C4-2B (cell line): ENCODE measurements at regions not wholly inside any gene's neighbourhood (a gene's known extent, or its start where the extent isn't known, plus 50 kb on each side); places are given as distances from the start of the nearest gene placed in this dataset.

Source experiments
- H3K27ac ChIP-seq: fragments of 450-650 bp; 2 replicates; pipeline ENCODE4 v1.5.1; 2017
- ZFX ChIP-seq: fragments of 450-650 bp; IDR thresholded peaks from 2 replicates; pipeline ENCODE4 v1.6.1; 2017
- TF ChIP-seq, protein P1 (sequence below): fragments of 450-650 bp; conservative IDR thresholded peaks from 2 replicates; pipeline ENCODE4 v1.5.1; 2017; ENCODE audit warnings: mild to moderate bottlenecking

DNA sequence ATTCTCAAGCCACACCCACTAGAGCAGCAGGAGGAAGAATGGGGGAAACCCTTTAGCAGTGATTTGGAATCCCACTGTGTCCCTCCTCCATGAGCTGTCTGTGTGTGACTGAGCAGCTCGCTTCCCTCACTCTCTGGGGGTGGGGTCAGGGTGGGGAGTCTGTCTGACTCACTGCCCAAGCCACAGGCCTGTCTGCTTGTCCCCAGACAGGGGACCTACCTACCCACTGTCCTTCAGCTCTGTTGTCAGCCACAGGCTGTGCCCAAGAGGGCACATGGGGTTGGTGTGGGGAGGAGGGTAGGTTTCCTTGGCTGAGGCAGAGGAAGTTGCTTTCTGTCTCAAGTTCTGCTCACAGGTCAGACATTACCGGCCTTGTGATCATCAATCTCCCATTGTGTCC, 127.0 kb downstream of the MAFB start:
- TF ChIP-seq ZFX: no peak
- TF ChIP-seq, protein P1, sequence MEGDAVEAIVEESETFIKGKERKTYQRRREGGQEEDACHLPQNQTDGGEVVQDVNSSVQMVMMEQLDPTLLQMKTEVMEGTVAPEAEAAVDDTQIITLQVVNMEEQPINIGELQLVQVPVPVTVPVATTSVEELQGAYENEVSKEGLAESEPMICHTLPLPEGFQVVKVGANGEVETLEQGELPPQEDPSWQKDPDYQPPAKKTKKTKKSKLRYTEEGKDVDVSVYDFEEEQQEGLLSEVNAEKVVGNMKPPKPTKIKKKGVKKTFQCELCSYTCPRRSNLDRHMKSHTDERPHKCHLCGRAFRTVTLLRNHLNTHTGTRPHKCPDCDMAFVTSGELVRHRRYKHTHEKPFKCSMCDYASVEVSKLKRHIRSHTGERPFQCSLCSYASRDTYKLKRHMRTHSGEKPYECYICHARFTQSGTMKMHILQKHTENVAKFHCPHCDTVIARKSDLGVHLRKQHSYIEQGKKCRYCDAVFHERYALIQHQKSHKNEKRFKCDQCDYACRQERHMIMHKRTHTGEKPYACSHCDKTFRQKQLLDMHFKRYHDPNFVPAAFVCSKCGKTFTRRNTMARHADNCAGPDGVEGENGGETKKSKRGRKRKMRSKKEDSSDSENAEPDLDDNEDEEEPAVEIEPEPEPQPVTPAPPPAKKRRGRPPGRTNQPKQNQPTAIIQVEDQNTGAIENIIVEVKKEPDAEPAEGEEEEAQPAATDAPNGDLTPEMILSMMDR: no peak
- H3K27ac ChIP-seq: no peak overlapping the region

DNA sequence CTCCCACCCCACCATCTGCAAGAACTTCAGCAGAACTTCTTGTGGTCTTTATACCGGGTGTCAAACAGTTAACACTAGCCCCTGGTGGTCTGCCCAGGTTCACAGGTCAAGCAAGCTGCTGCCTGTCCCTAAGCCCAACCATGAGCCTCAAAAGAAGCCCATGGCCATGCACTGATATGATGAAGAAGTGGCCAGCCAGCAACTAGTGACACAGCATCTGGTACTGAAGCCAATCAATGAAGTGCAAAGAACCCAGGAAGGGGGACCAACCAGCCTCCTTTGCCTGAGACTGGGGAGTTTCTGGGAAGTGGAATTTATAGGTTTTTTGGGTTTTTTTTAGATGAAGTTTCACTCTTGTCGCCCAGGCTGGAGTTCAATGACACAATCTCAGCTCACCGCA, 127.8 kb downstream of the MAFB start:
- no peak overlapping the region for H3K27ac ChIP-seq
- TF ChIP-seq, protein P1: no peak
- no peak for TF ChIP-seq ZFX

DNA sequence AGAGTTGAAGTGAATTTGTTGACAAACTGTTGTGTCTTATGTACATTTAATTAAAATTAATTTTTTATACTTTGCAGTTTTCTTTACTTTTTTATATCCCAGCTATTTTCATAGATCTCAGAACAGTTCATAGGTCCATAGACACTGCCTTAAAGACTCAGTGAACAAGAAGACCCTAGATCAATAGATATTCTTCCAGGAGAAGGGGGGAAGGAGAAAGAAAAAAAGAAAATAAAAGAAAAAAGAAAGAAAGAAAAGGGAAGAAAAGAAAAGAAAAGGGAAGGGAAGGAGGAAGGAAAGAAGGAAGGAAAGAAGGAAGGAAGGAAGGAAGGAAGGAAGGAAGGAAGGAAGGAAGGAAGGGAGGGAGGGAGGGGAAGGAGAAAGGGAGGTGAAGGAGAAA, 130.8 kb downstream of the MAFB start:
- TF ChIP-seq ZFX: no peak
- TF ChIP-seq, protein P1: no peak
- H3K27ac ChIP-seq: no peak overlapping the region

DNA sequence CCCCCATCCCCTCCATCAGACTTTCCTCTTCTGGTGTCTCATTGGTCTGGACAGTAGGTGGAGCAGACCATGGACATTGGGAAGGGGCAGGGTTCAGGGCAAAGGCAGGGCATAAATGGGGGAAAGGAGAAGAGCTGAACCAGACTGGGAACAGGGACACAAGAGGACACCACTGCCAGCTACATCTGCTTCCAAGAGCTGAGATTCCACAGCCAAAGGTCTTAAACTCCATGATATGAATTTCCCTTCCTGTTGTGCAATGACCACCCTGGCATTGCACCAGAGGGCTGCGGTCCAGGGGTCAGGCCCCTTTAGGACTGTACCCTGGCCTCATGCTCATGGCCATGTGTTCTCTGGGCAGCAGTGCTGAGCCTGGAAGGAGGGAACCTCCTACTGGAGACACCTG, 137.9 kb downstream of the MAFB start:
- no peak for TF ChIP-seq ZFX
- TF ChIP-seq, protein P1: no peak

DNA sequence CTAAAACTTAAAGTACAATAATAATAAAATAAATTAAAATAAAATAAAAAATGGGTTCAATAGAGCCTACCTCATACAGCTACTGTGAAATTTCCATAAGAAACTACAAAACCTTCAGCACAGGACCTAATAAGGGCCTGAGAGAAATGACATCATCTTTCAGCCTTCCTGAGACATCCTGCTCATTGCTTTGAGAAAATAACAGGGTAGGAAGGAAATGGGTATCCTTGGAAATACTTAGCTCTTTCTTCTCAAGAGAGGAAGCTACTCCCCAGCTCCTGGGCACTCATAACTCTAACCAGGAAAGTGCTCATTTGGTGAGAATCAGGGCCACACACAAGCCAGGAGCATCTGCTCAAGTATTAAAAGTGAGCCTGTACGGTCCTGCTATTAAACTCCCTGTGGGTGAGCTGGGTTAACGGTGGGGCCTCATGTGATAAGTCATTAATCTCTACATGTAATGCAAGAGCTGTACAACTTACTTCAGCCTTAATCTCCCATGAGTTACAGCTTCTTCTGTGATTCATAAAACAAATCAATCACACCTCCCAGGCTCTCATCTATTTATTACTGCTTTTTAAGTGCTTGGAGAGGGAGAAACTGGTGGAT, 141.4 kb downstream of the MAFB start:
- no peak overlapping the region for H3K27ac ChIP-seq
- TF ChIP-seq, protein P1: no peak
- TF ChIP-seq ZFX: no peak

More for the DNA sequence above, 137.9 kb downstream of the MAFB start:
- no peak overlapping the region for H3K27ac ChIP-seq

DNA sequence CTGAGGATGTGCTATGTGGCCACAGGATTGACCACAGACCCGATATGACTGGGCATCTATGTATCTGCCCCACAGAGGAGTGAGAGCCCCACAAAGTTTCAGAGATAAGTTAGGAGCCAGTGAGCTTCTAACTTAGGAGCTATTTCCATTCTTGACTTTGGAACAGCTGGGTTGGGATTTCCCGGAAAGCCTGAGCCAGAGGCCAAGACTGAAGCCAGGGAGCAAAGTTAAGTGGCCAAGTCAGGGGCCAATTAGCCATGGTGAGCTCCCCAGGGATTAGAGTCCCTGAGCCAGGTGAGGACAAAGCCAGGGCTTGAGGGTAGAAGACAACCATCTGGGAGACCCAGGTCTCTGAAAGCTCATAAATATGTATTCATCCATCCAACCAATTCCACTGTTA, 143.6 kb downstream of the MAFB start:
- no peak for TF ChIP-seq ZFX
- TF ChIP-seq, protein P1: no peak
- no peak overlapping the region for H3K27ac ChIP-seq

DNA sequence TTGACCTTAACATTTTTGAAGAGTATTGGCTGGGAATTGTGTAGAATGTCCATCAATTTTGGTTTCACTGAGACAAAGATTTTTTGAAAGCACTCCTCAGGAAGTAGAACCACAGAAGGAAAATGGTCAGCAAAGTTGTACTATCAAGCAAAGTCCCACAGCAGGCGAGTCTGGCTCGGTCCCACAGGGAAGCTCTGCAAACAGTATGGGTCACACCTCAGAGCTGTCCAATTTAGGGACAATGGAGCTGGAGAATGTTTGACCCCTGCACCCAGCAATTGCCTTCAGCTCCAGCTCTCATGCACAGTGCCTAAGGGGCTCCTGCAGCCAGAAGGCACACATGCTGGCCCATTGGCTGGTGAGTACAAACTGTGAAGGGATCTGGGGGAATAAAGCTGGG, 147.0 kb downstream of the MAFB start:
- H3K27ac ChIP-seq: no peak overlapping the region
- TF ChIP-seq ZFX: no peak
- TF ChIP-seq, protein P1: no peak
